ENCODE measurements at regions not wholly inside any gene's neighbourhood (a gene's known extent, or its start where the extent isn't known, plus 50 kb on each side); places are given as distances from the start of the nearest gene placed in this dataset.
"Not testable (repeated sequence)": the region's sequence is repeated elsewhere in the genome, so short reads cannot be mapped to it uniquely, and the experiment has no call there.

GRCh38 chr11:127965939-127966668 lies 621.3 kb downstream of the ETS1 start:
- no peak for DNase-seq

DNA sequence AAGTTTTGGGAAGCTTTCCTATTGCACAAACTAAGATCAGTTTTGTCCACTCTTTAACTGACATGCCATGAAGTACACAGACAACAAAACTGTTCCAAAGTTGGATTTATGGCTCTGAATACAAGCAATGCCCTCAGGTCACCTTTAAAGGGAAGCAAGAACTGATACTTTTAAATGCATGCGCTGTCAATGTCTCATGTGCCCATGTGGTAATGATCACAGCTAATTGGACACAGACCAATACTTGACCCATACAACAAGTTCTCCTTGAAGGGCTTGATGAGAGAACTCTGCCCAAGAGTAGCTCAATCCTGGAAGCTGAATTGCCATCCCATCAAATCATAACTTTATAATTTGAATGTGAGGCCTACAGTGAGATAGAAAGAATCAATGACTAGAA lies 624.9 kb downstream of the ETS1 start:
- DNase-seq = no peak

DNA sequence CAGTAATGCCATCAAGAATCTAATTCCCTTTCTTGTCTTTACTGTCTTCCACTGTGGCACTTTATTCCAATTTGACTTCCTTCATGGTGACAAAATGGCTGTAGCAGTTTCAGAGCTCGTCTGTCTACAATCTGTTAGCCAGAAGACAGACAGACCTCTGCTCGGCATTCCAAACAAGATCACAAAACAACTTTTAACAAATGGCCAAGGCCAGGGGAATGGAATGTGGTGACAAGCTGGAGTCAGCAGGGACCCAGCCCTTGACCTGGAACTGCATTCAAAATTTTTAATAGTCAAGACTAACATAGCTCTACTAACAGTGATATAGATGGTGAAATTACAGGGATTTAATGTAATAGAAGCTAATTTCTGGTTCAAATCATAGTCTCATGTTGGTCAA lies 637.2 kb downstream of the ETS1 start:
- no peak for DNase-seq

- no peak for DNase-seq
Observed at GRCh38 chr11:127943763-127944162, 643.6 kb downstream of the ETS1 start.

DNA sequence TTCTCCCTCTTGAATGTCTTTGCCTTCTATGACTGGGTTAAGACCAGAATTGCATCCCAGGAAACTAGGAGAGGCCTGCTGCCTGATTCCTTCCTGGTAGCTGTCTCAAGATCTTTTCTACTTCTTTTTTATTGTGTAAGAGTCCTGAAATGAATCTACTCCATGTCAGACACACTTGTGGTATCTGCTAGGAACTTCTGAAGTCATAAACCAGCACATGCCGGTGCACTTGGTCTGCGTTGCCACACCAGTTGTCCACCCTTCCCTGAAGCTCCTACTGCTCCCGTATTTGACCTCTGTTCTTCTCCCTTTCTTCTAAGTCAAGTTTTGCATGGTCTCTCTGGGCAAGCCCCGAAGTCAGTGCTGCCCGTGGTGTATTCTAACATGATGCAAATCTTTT lies 644.2 kb downstream of the ETS1 start:
- no peak for DNase-seq

DNA sequence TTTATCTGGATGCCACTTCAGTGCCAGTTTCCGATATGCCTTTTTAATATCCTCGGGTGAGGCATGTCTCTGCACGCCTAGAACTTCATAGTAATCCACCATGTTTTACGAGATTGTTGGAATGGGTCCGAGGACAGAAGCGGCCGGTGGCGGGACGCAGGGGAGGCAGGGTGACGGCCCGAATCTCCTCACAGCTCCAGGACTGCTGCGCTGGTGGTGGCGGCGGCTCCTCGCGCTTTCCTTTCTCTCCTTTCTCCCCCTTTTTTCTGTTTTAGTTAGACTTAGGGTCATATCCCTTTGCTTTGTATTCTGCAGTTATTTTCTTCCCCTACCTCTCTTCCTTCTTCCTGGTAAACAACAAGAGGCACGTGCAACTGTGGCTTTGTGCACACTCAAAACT lies 645.8 kb downstream of the ETS1 start:
- DNase-seq = not testable (repeated sequence)

- DNase-seq = no peak
Observed at GRCh38 chr11:127939000-127939399, 648.4 kb downstream of the ETS1 start.

- DNase-seq = no peak
Observed at GRCh38 chr11:127935081-127935480, 652.3 kb downstream of the ETS1 start.

DNA sequence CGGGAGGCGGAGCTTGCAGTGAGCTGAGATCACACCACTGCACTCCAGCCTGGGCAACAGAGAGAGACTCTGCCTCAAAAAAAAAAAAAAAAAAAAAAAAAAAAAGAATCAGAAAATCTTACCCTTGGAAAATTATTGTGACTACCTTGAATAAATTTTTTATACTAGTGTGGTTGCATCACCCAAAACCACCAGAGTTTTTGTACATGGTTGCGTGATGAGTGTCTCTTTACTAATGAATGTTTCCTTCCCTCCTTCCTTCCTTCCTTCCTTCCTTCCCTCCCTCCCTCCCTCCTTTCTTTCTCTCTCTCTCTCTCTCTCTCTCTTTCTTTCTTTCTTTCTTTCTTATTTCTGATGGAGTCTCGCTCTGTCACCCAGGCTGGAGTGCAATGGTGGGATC lies 653.4 kb downstream of the ETS1 start:
- DNase-seq = not testable (repeated sequence)

- no peak for DNase-seq
Observed at GRCh38 chr11:127931803-127932202, 655.6 kb downstream of the ETS1 start.

DNA sequence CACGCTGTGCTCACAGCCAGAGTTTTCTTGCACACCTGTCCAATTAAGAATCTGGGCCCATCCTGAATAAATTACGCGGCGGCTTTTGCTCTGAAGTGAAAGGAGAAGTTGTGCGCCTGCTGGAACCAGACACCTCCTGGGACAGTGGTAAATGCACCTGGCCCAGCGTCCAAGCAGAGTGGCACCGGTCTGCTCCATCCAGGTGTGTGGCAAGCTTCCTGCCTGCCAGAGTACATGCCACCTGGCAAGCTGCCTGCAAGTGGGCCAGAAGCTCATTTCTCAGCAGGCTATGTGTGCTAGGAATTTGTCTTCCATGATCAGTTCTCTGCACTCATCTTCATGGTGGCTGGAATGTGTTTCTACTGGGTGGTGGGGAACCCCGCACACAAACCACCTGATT lies 660.6 kb downstream of the ETS1 start:
- DNase-seq = no peak

- no peak for DNase-seq
Observed at GRCh38 chr11:127925475-127925874, 661.9 kb downstream of the ETS1 start.

DNA sequence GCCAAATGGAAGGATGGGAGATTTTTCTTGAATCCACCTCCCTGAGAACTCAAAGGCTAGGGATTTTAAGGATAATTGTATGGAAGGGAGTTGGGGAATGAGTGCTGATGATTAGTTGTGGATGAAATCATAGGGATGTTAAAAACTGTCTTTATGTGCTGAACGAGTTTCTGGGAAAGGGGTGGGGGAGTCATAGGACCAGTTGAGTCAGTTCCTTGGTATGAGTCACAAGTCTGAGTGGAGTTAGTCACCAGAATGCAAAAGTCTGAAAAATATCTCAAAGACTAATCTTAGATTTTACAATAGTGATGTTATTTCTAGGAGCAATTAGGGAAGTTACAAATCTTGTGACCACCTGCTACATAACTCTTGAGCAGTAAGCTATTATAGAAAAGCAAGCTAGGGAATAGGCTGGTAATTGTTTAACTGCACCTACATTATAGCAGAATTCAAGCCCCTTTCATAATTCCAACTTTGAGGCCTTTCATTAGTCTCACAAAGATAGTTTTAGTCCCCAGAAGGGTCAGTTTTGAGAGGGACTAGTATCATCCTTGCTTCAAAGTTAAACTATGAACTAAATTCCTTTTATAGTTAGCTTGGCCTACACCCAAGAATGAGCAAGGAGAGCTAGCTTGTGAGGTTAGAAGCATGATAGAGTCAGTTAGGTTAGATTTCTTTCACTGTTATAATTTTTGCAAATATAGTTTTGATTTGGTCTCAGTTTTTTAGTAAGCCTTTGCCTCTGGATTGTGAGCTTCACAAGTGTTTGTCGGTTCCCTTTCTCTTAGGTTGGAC lies 668.0 kb downstream of the ETS1 start:
- DNase-seq = no peak

- no peak for DNase-seq
Observed at GRCh38 chr11:127902382-127902781, 685.0 kb downstream of the ETS1 start.

- no peak for DNase-seq
Observed at GRCh38 chr11:127898422-127899365, 688.7 kb downstream of the ETS1 start.

GRCh38 chr11:127895776-127896175 lies 691.6 kb downstream of the ETS1 start:
- DNase-seq = no peak

GRCh38 chr11:127894316-127894715 lies 693.0 kb downstream of the ETS1 start:
- DNase-seq = no peak

GRCh38 chr11:127890030-127890615 lies 697.2 kb downstream of the ETS1 start:
- no peak for DNase-seq

GRCh38 chr11:127888386-127888785 lies 699.0 kb downstream of the ETS1 start:
- no peak for DNase-seq

- DNase-seq = no peak
Observed at GRCh38 chr11:127875131-127875530, 712.2 kb downstream of the ETS1 start.

GRCh38 chr11:127873478-127873877 lies 713.9 kb downstream of the ETS1 start:
- DNase-seq = no peak

GRCh38 chr11:127866109-127866508 lies 721.2 kb downstream of the ETS1 start:
- DNase-seq = no peak
